Activated CD4-positive, alpha-beta T cell treated with anti-CD3 and anti-CD28 coated beads, Interleukin-2, Interleukin-4, amounts not matched to agents 100 ng/mL and 50 ng/mL, durations not matched to agents 16 hours and 8 hours (primary cell): ENCODE measurements at regions not wholly inside any gene's neighbourhood (a gene's known extent, or its start where the extent isn't known, plus 50 kb on each side); places are given as distances from the start of the nearest gene placed in this dataset.

Source experiments
- DNase-seq: peaks from one replicate; pipeline ENCODE4 v3.0.0-alpha.2; 2020; ENCODE audit warnings: low spot score

GRCh38 chr2:176681584-176682115, 412.4 kb downstream of the MTX2 start:
- no peak for DNase-seq

- no peak for DNase-seq
These were observed 413.0 kb downstream of the MTX2 start for GRCh38 chr2:176682278-176682677.

- no peak for DNase-seq
These were observed 414.4 kb downstream of the MTX2 start for GRCh38 chr2:176683618-176684111.

GRCh38 chr2:176685908-176686307, 416.7 kb downstream of the MTX2 start:
- no peak for DNase-seq

GRCh38 chr2:176686328-176686727, 417.1 kb downstream of the MTX2 start:
- DNase-seq = no peak

- DNase-seq = no peak
These were observed 418.1 kb downstream of the MTX2 start for GRCh38 chr2:176687342-176687741.

GRCh38 chr2:176687944-176688343, 418.7 kb downstream of the MTX2 start:
- DNase-seq = no peak

GRCh38 chr2:176689711-176690110, 420.5 kb downstream of the MTX2 start:
- no peak for DNase-seq

- DNase-seq = no peak
These were observed 422.2 kb downstream of the MTX2 start for GRCh38 chr2:176691471-176691870.

- no peak for DNase-seq
These were observed 423.3 kb downstream of the MTX2 start for GRCh38 chr2:176692533-176692932.

GRCh38 chr2:176699098-176699497, 429.9 kb downstream of the MTX2 start:
- DNase-seq = no peak

GRCh38 chr2:176699644-176700043, 430.4 kb downstream of the MTX2 start:
- DNase-seq = no peak

- no peak for DNase-seq
These were observed 432.9 kb downstream of the MTX2 start for GRCh38 chr2:176702131-176702530.

GRCh38 chr2:176704282-176704858, 435.1 kb downstream of the MTX2 start:
- no peak for DNase-seq

- no peak for DNase-seq
These were observed 440.1 kb downstream of the MTX2 start for GRCh38 chr2:176709149-176709951.

- DNase-seq = no peak
These were observed 440.7 kb downstream of the MTX2 start for GRCh38 chr2:176709991-176710390.

- DNase-seq = no peak
These were observed 441.5 kb downstream of the MTX2 start for GRCh38 chr2:176710657-176711186.

- no peak for DNase-seq
These were observed 456.8 kb downstream of the MTX2 start for GRCh38 chr2:176725873-176726645.

- DNase-seq = no peak
These were observed 458.5 kb downstream of the MTX2 start for GRCh38 chr2:176727696-176728095.

- no peak for DNase-seq
These were observed 460.7 kb downstream of the MTX2 start for GRCh38 chr2:176729706-176730569.

- no peak for DNase-seq
These were observed 463.5 kb downstream of the MTX2 start for GRCh38 chr2:176732780-176733179.
